ENCODE measurements at regions not wholly inside any gene's neighbourhood (a gene's known extent, or its start where the extent isn't known, plus 50 kb on each side); places are given as distances from the start of the nearest gene placed in this dataset.

DNA sequence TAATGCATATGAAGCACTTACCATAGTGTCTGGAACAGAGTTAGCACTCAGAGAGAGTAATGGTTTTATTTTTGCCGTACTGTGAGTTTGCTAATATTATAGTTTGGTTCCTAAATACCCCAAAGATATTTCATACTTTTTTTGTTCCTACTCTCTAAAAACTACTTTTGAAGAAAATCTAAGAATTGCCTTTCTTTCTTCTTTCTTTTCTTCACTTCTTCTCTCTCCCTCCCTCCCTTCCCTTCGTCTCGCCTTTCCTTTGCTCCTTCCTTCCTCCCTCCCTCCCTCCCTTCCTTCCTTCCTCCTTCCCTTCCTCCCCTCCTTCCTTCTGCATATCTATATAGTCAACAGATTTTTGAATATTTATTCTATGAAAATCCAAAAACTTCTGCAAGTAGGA lies 351.7 kb upstream of the RSPO3 start:
- TF ChIP-seq, protein P1, sequence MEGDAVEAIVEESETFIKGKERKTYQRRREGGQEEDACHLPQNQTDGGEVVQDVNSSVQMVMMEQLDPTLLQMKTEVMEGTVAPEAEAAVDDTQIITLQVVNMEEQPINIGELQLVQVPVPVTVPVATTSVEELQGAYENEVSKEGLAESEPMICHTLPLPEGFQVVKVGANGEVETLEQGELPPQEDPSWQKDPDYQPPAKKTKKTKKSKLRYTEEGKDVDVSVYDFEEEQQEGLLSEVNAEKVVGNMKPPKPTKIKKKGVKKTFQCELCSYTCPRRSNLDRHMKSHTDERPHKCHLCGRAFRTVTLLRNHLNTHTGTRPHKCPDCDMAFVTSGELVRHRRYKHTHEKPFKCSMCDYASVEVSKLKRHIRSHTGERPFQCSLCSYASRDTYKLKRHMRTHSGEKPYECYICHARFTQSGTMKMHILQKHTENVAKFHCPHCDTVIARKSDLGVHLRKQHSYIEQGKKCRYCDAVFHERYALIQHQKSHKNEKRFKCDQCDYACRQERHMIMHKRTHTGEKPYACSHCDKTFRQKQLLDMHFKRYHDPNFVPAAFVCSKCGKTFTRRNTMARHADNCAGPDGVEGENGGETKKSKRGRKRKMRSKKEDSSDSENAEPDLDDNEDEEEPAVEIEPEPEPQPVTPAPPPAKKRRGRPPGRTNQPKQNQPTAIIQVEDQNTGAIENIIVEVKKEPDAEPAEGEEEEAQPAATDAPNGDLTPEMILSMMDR (IDR thresholded peaks at IDR 0.05): no peak
- no peak for TF ChIP-seq POLR2A (IDR thresholded peaks at IDR 0.05)
- TF ChIP-seq EP300 (IDR thresholded peaks at IDR 0.05): no peak
